Thymus (tissue), 11 donors: ENCODE measurements at regions not wholly inside any gene's neighbourhood (a gene's known extent, or its start where the extent isn't known, plus 50 kb on each side); places are given as distances from the start of the nearest gene placed in this dataset.
A peak's percentile ranks its signal among the peaks of the same experiment; 100 is the strongest.
"Not testable (repeated sequence)": the region's sequence is repeated elsewhere in the genome, so short reads cannot be mapped to it uniquely, and the experiment has no call there.

ENCODE experiments used
- DNase-seq, 9 donors: peaks; one replicate each; pipeline ENCODE4 v3.0.0-alpha.2; 2013; ENCODE audit warnings: low spot score in 9 of 9, low read depth in 6 of 9, missing footprints in 1 of 9
- H3K27ac ChIP-seq, 2 donors: one replicate each; pipeline ENCODE4 v1.5.1; 2013; ENCODE audit warnings: control low read depth in 1 of 2, low read depth in 1 of 2, low read length in 1 of 2, mild to moderate bottlenecking in 1 of 2, moderate library complexity in 1 of 2
- H3K27me3 ChIP-seq, 2 donors: one replicate each; pipeline ENCODE4 v1.5.1; 2013; ENCODE audit warnings: low read length in 1 of 2; ENCODE audit not compliant: control insufficient read depth in 2 of 2, insufficient read depth in 1 of 2
- H3K36me3 ChIP-seq, 2 donors: one replicate each; pipeline ENCODE4 v1.5.1; 2013; ENCODE audit warnings: low read length in 1 of 2, mild to moderate bottlenecking in 1 of 2, moderate library complexity in 1 of 2; ENCODE audit not compliant: control insufficient read depth in 2 of 2, insufficient read depth in 2 of 2
- H3K4me1 ChIP-seq, 2 donors: one replicate each; pipeline ENCODE4 v1.5.1; 2013; ENCODE audit warnings: low read length in 2 of 2; ENCODE audit not compliant: control insufficient read depth in 2 of 2, insufficient read depth in 2 of 2
- H3K4me3 ChIP-seq, 2 donors: one replicate each; pipeline ENCODE4 v1.5.1; 2013; ENCODE audit warnings: low read length in 2 of 2, control low read depth in 1 of 2, mild to moderate bottlenecking in 1 of 2
- H3K9me3 ChIP-seq, 2 donors: one replicate each; pipeline ENCODE4 v1.5.1; 2013; ENCODE audit warnings: low read length in 1 of 2, mild to moderate bottlenecking in 1 of 2; ENCODE audit not compliant: control insufficient read depth in 2 of 2, insufficient read depth in 1 of 2
- WGBS: extraction: QIAGEN DNeasy Blood & Tissue Kit; methylation state at CpG from one replicate; pipeline ENCODE4 v1.1.7; 2013; 5-methylcytosine and 5-hydroxymethylcytosine counted together
- donor health status: healthy.

- H3K36me3 ChIP-seq, H3K9me3 ChIP-seq, H3K4me1 ChIP-seq, H3K4me3 ChIP-seq, H3K27ac ChIP-seq, DNase-seq, H3K27me3 ChIP-seq: not testable (repeated sequence)
- 85% methylated on average over 2 of the region's 2 CpGs for WGBS
Observed at GRCh38 chr12:114521160-114521559, 115.2 kb upstream of the TBX5 start.

GRCh38 chr12:114512351-114512750, 106.4 kb upstream of the TBX5 start:
- DNase-seq = no peak
- Histone ChIP-seq H3K4me1 (no peaks in the 10 kb centered on the region), H3K4me3 (no peak overlapping the region), H3K9me3 (no peaks in the 10 kb centered on the region), H3K36me3 (no peaks in the 10 kb centered on the region), H3K27ac (no peak overlapping the region), H3K27me3 (no peaks in the 10 kb centered on the region)
- 88% methylated on average over 3 of the region's 3 CpGs for WGBS

GRCh38 chr12:114508529-114509129, 102.7 kb upstream of the TBX5 start:
- no peak overlapping the region for H3K27ac ChIP-seq
- no peaks in the 10 kb centered on the region for H3K36me3 ChIP-seq
- 34% methylated on average over 8 of the region's 8 CpGs for WGBS
- no peak overlapping the region for H3K4me3 ChIP-seq
- no peaks in the 10 kb centered on the region for H3K27me3 ChIP-seq
- DNase-seq = peak; percentile 13 to 61 (median 28)
- H3K4me1 ChIP-seq = no peaks in the 10 kb centered on the region
- H3K9me3 ChIP-seq = no peaks in the 10 kb centered on the region

- H3K27ac ChIP-seq = no peak overlapping the region
- no peaks in the 10 kb centered on the region for H3K36me3 ChIP-seq
- H3K4me3 ChIP-seq = no peak overlapping the region
- WGBS = 76% methylated on average over 6 of the region's 6 CpGs
- H3K27me3 ChIP-seq = peaks cover 3 to 4% of the 10 kb centered on the region in 2 donors
- H3K4me1 ChIP-seq = no peaks in the 10 kb centered on the region
- no peaks in the 10 kb centered on the region for H3K9me3 ChIP-seq
- DNase-seq = no peak
Observed at GRCh38 chr12:114506651-114507050, 100.7 kb upstream of the TBX5 start.

GRCh38 chr12:114504311-114504710, 98.4 kb upstream of the TBX5 start:
- Histone ChIP-seq H3K4me3 (no peak overlapping the region), H3K27me3 (peaks cover 7 to 12% of the 10 kb centered on the region in 2 donors), H3K4me1 (no peaks in the 10 kb centered on the region), H3K36me3 (no peaks in the 10 kb centered on the region), H3K27ac (no peak overlapping the region), H3K9me3 (no peaks in the 10 kb centered on the region)
- WGBS = 10% methylated on average over 3 of the region's 3 CpGs
- DNase-seq = no peak

GRCh38 chr12:114501474-114501807, 95.5 kb upstream of the TBX5 start:
- Histone ChIP-seq H3K27me3 (peaks cover 7 to 12% of the 10 kb centered on the region in 2 donors), H3K27ac (no peak overlapping the region), H3K36me3 (no peaks in the 10 kb centered on the region), H3K4me3 (no peak overlapping the region), H3K9me3 (no peaks in the 10 kb centered on the region), H3K4me1 (no peaks in the 10 kb centered on the region)
- 10% methylated on average over 7 of the region's 7 CpGs for WGBS
- DNase-seq = no peak

GRCh38 chr12:114500775-114501473, 95.0 kb upstream of the TBX5 start:
- Histone ChIP-seq H3K4me3 (no peak overlapping the region), H3K9me3 (no peaks in the 10 kb centered on the region), H3K27me3 (peaks cover 7 to 12% of the 10 kb centered on the region in 2 donors), H3K36me3 (no peaks in the 10 kb centered on the region), H3K27ac (no peak overlapping the region), H3K4me1 (no peaks in the 10 kb centered on the region)
- no peak for DNase-seq
- 5% methylated on average over 20 of the region's 20 CpGs for whole genome bisulfite sequencing

DNA sequence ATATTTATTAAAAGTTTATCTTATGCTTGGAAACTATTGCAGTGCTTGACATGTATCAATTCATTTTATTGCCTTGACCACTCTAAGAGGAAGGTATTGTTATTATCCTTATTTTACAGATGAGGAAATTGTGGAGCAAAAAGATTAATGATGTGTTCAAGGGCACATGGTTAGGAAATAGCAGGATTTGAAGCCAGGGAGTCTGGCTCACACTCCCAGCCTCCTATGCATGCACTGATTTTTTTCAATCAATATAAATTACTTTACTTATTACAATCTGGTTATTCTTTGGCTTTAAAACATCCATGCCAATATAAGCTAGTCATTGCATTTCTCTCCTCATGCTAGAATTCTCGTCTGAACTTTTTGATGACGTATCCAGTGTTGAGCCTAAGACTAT, 94.2 kb upstream of the TBX5 start:
- Histone ChIP-seq H3K4me3 (no peak overlapping the region), H3K27me3 (peaks cover 7 to 12% of the 10 kb centered on the region in 2 donors), H3K9me3 (no peaks in the 10 kb centered on the region), H3K4me1 (no peaks in the 10 kb centered on the region), H3K36me3 (no peaks in the 10 kb centered on the region), H3K27ac (no peak overlapping the region)
- DNase-seq = no peak
- WGBS = 46% methylated on average over 2 of the region's 2 CpGs

GRCh38 chr12:114499338-114499737, 93.4 kb upstream of the TBX5 start:
- H3K27me3 ChIP-seq = peaks cover 7 to 12% of the 10 kb centered on the region in 2 donors
- H3K27ac ChIP-seq = no peak overlapping the region
- no peaks in the 10 kb centered on the region for H3K4me1 ChIP-seq
- 80% methylated on average over 5 of the region's 5 CpGs for WGBS
- peaks cover 0 to 1% of the 10 kb centered on the region in 2 donors for H3K9me3 ChIP-seq
- DNase-seq = no peak
- H3K4me3 ChIP-seq = no peak overlapping the region
- H3K36me3 ChIP-seq = no peaks in the 10 kb centered on the region
